ENCODE measurements at regions not wholly inside any gene's neighbourhood (a gene's known extent, or its start where the extent isn't known, plus 50 kb on each side); places are given as distances from the start of the nearest gene placed in this dataset.
A peak's percentile ranks its signal among the peaks of the same experiment; 100 is the strongest.

DNA sequence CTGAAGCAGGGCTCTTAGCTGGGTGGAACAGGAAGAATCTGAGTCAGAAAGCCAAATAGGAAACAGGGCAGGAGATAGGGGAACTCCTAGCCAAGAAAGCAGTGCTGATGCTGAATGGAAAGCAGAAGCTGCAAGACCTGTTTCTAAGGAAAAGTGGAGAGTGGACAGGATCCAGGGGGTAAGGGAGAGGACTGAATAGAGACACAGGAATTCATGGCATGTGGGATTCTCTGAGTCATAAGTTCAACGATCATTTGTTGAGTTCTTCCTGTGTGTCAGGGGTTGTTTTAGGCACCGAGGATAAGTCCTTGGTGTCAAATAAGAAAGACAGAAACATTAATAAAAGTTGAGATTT is 153.8 kb upstream of the FGGY start:
- no peak for DNase-seq (ENCODE audit: low read depth, low spot score)
- in situ Hi-C loops (cut with HindIII; ENCODE audit: low pct_unique_long_range_greater_than_20kb, low sequenced_read_pairs) = no loop called here

DNA sequence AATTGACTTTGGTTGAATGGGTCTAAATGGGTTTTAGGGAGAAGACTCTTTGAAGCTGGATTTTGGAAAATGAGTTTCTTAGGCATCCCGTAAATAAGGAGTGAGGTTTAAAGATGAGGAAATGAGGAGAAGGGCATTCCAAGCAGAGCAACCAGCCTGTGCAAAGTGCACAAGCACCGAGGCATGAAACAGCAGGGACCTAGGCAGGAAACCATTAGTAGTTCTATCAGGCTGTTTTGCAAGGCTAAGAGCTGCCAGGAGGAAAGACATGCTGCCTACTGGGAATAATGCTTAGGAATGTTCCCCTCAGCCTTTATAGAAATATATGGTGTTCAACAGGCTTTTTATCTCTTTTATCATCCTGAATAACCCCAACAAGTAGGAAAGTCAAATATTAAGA is 153.1 kb upstream of the FGGY start:
- no peak for DNase-seq (ENCODE audit: low read depth, low spot score)
- in situ Hi-C loops (cut with HindIII; ENCODE audit: low pct_unique_long_range_greater_than_20kb, low sequenced_read_pairs) = no loop called here

GRCh38 chr1:59144959-59145358 is 151.9 kb upstream of the FGGY start:
- no peak for DNase-seq (ENCODE audit: low read depth, low spot score)
- in situ Hi-C loops (cut with HindIII; ENCODE audit: low pct_unique_long_range_greater_than_20kb, low sequenced_read_pairs) = no loop called here

- in situ Hi-C loops (cut with HindIII; ENCODE audit: low pct_unique_long_range_greater_than_20kb, low sequenced_read_pairs) = no loop called here
- no peak for DNase-seq (ENCODE audit: low read depth, low spot score)
Observed at GRCh38 chr1:59146056-59146455, 150.8 kb upstream of the FGGY start.

DNA sequence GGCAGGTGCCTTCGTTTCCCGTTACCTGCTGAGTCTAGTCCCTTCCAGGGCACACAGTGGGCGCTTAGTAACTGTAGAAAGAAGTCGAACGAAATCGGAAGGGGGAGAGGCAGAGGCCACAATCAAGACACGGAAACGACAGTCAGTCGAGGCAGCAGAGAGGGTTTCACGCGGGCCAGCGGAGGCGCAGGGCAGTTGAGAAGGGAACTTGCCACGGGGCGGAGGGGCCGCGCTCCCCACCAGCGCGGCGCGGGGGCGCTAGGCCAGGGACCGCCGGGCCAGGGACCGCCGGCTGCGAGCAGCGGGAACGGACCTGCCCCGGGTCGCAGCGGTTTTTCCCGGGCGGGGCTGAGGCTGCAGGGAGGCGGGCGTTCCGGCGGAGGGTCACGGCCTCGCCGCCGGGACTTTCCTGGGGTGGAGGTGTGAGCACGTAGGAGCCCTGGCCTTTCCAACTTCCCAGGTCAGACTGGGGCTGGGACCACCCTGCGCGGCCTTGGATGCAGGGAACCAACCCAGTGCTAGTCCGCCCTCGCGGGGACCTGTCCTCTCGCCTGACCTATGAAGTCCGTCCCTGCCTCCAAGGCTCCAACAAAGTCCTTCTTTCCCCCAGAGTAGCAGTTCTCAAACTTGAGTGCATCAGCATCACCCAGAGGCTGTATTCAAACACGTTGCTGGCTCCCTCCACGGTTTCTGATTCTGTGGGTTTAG is 150.1 kb upstream of the FGGY start:
- no peak for DNase-seq (ENCODE audit: low read depth, low spot score)
- in situ Hi-C loops (cut with HindIII; ENCODE audit: low pct_unique_long_range_greater_than_20kb, low sequenced_read_pairs) = no loop called here

DNA sequence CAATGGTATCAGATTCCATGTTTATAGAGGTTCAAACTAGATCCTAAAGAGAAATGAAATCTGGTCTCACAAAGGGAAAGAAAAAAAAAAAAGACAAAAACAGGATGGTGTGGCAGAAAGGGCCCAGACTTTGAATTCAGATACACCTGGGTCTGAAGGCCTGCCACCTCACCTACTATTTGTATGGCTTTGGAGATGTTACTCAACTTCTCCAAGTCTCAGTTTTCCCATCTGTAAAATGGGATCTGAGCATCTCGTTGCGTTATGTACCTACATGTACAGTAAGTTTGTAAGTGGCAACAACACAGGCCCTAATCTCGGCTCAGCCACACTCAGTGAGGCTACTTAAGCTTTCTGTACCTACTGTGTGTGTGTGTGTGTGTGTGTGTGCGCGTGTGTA is 147.5 kb upstream of the FGGY start:
- in situ Hi-C loops (cut with HindIII; ENCODE audit: low pct_unique_long_range_greater_than_20kb, low sequenced_read_pairs) = no loop called here
- no peak for DNase-seq (ENCODE audit: low read depth, low spot score)

DNA sequence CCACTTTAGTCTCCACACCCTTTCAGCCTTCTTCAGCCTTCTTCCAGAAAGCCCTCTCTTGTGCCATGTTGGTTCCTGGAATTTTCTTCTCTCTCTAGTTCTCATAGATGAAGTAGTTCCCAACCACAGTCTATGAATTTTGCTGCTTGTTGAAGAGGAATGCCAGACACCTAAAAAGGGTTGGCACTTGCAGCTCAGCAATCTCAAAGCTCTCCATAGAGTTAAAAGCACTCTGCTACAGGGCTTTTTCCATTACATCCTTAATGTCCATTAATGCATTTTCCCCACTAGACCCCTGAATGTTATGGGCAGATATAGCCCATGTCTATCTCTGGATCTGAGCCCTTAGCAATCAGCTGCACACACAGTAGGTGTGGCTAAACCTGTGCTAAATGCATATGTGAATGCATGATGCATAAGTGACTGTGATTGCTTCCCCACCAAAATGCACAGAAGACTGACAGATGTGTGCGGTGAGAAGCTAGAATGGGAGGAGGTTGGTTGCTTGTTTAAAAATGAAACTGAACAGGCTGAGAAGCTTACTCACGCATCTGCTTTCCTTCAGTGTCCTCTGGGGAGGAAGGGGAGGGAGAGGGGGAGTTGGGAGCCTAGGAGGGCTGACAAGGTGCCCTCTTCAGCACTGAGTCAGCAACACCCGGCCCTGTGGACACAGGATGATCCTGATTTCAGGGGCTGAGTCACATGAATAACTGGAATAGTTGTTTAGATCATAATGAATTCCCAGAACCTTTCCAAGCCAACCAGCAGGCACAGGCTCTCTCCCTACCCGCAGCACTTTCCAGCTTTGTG is 146.1 kb upstream of the FGGY start:
- in situ Hi-C loops (cut with HindIII; ENCODE audit: low pct_unique_long_range_greater_than_20kb, low sequenced_read_pairs) = no loop called here
- peak; percentile 16 for DNase-seq (ENCODE audit: low read depth, low spot score)

GRCh38 chr1:59151387-59151761 is 145.5 kb upstream of the FGGY start:
- no peak for DNase-seq (ENCODE audit: low read depth, low spot score)
- in situ Hi-C loops (cut with HindIII; ENCODE audit: low pct_unique_long_range_greater_than_20kb, low sequenced_read_pairs) = no loop called here

- no peak for DNase-seq (ENCODE audit: low read depth, low spot score)
- in situ Hi-C loops (cut with HindIII; ENCODE audit: low pct_unique_long_range_greater_than_20kb, low sequenced_read_pairs) = no loop called here
Observed at GRCh38 chr1:59151860-59152259, 145.0 kb upstream of the FGGY start.

DNA sequence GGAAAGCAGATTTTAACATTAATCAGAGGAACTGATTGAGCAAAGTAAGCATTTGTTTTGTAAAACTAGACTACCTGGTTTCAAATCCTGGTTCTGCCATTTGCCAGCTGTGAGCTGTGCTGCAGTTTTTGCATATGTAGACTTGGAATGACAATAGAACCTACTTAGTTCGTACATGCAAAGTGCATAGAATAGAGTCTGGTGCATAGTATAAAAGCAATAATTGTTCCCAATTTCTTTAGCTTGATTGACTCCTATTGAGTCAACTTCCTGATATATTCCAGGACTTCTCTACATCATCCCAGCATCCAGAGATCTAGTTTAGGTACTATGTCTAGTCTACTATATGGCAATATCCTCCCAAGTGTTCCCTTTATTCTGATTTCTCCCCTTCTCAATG is 144.4 kb upstream of the FGGY start:
- in situ Hi-C loops (cut with HindIII; ENCODE audit: low pct_unique_long_range_greater_than_20kb, low sequenced_read_pairs) = no loop called here
- no peak for DNase-seq (ENCODE audit: low read depth, low spot score)

GRCh38 chr1:59154401-59154800 is 142.5 kb upstream of the FGGY start:
- DNase-seq (ENCODE audit: low read depth, low spot score) = no peak
- in situ Hi-C loops (cut with HindIII; ENCODE audit: low pct_unique_long_range_greater_than_20kb, low sequenced_read_pairs) = no loop called here

DNA sequence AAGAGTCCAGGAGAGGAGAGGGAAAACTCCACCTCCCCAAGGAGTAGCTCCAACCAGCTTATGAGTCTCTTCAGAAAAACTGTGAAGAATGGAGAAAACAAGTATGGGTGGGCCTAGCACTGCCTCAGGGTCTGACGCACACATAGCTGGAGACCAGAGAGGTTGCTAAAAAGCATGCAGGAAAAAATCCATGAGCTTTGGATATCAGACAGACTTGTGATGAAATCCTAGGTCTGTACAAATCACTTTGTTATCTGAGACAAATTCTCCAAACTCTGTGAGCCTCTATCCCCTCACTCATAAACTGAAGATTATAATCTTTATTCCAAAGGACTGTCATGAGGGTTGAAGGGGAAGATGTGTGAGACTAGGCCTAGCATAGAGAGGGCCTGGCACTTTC is 141.5 kb upstream of the FGGY start:
- no peak for DNase-seq (ENCODE audit: low read depth, low spot score)
- in situ Hi-C loops (cut with HindIII; ENCODE audit: low pct_unique_long_range_greater_than_20kb, low sequenced_read_pairs) = no loop called here

GRCh38 chr1:59156051-59156450 is 140.8 kb upstream of the FGGY start:
- DNase-seq (ENCODE audit: low read depth, low spot score) = no peak
- in situ Hi-C loops (cut with HindIII; ENCODE audit: low pct_unique_long_range_greater_than_20kb, low sequenced_read_pairs) = no loop called here

GRCh38 chr1:59156526-59157199 is 140.2 kb upstream of the FGGY start:
- in situ Hi-C loops (cut with HindIII; ENCODE audit: low pct_unique_long_range_greater_than_20kb, low sequenced_read_pairs) = no loop called here
- DNase-seq (ENCODE audit: low read depth, low spot score) = no peak

DNA sequence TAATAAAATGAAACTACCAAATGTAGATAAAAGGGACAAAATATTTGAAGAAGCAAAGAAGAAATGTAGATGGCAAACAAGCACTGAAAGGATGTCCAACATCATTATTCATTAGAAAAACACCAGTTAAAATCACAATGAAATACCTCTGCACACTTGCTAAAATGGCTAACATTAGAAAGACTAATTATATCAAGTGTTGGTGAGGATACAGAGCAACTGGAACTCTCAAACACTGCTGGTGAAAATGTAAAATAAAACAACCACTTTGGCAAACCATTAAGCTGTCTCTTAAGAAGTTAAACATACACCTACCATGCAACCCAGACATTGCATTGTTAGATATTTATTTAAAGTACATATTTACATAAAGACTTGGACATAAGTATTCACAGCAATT is 138.6 kb upstream of the FGGY start:
- in situ Hi-C loops (cut with HindIII; ENCODE audit: low pct_unique_long_range_greater_than_20kb, low sequenced_read_pairs) = no loop called here
- DNase-seq (ENCODE audit: low read depth, low spot score) = no peak

DNA sequence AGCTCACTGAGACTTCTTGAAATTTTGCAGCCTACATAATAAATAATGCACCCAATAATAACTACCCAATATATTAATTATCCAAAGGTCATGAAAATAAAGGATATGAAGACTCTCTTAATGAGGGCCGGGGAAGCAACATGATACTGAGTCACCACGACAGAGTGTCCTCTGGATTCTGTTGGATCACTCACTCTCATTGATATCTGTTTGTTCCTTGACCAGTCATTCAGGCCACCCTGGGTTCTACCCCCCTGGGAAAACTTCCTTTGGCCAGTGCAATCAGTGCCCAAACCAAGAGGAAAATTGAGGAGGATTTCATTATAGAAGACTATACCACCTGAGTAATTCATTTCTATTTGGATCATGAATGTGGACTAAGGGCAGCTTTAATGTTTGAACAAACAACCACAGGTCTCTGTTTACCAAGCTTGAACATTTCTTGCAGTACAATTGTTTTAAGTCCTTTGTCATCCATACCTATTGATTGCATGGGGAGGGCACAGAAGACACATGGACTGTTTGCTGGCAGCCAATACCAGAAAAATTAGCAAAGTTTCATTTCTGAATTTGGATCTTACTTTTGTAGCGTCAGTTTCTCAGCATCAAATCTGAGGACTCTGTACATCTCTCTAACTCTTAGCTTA is 137.2 kb upstream of the FGGY start:
- DNase-seq (ENCODE audit: low read depth, low spot score) = no peak
- in situ Hi-C loops (cut with HindIII; ENCODE audit: low pct_unique_long_range_greater_than_20kb, low sequenced_read_pairs) = no loop called here

DNA sequence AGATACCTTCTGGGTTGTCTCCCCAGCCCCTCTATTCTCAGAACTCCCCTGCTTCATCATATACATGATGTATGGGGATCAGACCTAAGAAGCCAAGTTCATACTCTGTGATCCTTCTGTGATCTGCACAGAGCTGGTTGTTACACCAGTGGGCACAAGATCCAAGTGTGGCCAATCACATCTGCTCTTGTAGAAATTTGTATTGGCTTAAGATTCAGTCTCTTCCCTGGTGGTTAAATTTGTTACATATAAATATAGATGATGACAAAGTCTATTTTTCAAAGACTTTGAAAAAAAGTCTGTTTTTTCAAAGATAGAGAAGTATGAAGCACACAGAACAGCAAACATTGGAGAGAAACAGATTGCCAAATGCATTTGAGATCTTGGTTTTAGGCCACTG is 135.8 kb upstream of the FGGY start:
- no peak for DNase-seq (ENCODE audit: low read depth, low spot score)
- in situ Hi-C loops (cut with HindIII; ENCODE audit: low pct_unique_long_range_greater_than_20kb, low sequenced_read_pairs) = no loop called here

DNA sequence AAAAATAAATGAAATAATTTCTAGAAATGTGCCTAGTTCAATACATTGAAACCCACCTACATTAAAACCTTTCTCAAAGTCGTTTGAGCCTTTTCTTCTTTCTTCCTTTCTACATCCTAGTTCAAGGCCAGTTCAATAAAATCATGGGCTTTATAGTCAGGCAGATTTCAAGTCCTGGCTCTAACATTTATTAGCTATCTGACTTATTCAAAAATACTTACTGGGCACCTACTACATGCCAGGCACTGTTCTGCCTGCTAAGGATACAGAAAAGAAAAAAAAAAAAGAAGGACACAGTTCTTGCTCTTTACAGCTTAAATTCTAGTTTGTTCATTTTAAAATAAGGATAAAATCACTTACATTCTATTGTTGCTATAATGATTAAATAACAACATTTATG is 134.2 kb upstream of the FGGY start:
- no peak for DNase-seq (ENCODE audit: low read depth, low spot score)

More for the DNA sequence above, 134.2 kb upstream of the FGGY start:
- in situ Hi-C loops (cut with HindIII; ENCODE audit: low pct_unique_long_range_greater_than_20kb, low sequenced_read_pairs) = no loop called here
